ENCODE measurements at regions not wholly inside any gene's neighbourhood (a gene's known extent, or its start where the extent isn't known, plus 50 kb on each side); places are given as distances from the start of the nearest gene placed in this dataset.

DNA sequence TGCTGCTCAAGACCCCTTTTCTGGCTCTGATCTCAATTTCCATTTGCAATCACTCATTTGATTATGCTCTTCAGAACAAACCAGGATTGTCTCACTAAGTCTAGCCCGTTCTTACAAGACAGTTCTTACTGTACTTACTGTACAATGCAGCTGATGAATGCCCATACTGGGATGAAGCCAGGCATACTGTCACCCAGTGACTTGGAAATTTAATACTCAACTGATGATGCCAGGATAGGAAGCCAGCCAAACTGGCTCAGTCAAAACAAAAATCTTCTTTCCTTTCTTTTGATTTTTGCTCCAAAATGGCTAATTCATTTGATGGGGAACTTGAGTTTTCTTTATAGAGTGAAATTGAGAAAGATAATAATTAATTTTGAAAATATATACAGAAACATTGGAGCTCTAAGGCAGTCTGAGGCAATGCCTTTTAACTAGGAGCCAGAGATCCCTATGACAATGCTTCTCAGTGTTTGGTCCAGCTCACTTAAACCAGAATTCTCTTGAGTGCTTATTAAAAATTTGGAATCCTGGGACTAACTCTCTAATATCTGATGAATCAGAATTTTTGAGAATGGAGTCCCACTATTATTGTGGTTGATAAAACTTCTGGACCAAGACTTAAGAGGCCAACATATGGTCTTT is 265.6 kb upstream of the THBS1 start:
- DNase-seq (ENCODE audit: insufficient read length, low spot score) (no peak), FAIRE-seq (no peak)

DNA sequence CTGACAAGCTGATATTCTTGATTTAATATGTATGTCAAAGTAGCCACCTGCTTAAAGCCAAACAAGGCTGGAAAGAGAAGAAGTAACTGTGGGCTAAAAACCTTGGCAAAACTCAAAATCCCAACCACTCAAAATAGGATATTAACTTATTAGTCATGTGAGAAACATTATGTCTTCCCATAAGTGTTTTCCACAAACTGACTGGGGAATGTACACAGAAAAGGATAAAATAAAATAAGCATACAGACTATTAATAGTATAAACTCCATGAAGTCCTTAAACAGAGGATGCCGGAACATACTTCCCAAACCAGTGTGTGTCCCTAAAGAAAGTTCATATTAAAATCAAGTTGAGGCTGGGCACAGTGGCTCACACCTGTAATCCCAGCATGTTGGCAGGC is 263.7 kb upstream of the THBS1 start:
- DNase-seq (ENCODE audit: insufficient read length, low spot score) (no peak), FAIRE-seq (no peak)

DNA sequence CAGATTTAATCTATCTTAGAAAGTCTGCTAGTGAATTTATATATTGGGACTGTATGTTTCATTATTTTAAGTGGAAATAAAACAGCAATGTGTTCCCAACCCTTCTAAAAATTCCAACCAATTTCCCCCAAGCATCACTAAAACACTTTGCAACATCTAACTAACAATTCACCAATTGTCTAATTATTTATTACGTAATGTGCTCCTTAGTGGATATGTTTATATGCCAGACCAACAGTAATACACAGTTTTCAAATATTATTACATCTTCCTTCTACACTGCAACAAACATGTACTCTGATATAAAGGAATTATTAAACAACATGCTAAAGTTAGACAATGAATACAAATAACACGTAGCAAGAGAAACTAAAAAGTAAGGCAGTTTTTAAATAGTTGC is 262.6 kb upstream of the THBS1 start:
- no peak for FAIRE-seq
- no peak for DNase-seq (ENCODE audit: insufficient read length, low spot score)

DNA sequence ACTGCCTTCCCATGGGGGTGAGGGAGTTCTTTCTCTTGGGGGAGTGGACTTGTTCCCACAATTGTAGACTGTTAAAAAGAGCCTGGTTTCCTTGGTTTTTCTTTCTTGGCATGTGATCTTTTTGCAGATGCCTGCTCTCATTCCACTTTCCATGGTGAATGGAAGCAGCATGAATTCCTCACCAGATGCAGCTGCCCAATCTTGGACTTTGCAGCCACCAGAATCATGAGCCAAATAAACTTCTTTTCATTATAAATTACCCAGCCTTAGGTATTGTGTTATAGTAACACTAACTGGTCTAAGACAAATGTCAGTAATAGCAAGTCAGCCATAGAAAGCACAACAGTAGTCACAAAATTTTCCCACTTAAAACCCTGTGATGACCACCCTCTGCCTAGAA is 260.5 kb upstream of the THBS1 start:
- DNase-seq (ENCODE audit: insufficient read length, low spot score): no peak
- no peak for FAIRE-seq

DNA sequence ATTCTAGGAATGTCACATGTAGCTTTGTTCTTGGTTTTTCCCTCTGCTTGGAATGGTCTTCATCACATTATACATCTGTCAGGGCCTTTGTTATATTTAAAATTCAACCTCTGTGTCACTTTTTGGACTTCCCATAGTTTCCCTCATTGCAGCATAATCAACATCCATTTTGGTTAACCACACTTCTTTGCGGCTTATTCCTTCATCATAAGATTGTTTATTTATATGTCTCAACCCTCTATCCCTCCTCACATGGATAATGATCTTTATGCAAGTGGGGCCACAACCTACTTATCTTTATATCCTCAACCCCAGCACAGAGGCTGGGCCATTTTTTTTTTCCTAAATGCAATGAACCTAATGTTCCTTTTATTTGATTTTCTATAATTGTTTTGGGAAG is 260.0 kb upstream of the THBS1 start:
- no peak for FAIRE-seq

DNA sequence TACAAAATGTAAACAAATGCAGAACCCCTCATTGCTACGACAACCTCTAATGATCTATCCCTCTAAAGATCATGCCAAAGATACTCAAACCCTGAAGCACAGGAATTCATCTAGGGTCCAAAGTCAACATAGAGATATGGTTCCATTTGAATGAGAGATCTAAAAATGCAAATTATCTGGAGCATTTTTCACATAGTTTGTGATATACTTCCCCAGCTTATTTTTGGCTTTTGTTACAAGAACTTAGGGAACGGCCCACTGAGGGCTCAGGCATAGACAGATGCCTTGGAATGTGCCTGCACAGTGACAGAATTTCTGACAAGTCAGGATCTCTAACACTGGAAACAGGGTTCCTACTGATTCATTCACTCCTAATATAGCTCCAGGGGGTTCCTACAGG is 258.9 kb upstream of the THBS1 start:
- DNase-seq (ENCODE audit: insufficient read length, low spot score) (no peak), FAIRE-seq (no peak)

More for the DNA sequence above, 260.0 kb upstream of the THBS1 start:
- no peak for DNase-seq (ENCODE audit: insufficient read length, low spot score)

DNA sequence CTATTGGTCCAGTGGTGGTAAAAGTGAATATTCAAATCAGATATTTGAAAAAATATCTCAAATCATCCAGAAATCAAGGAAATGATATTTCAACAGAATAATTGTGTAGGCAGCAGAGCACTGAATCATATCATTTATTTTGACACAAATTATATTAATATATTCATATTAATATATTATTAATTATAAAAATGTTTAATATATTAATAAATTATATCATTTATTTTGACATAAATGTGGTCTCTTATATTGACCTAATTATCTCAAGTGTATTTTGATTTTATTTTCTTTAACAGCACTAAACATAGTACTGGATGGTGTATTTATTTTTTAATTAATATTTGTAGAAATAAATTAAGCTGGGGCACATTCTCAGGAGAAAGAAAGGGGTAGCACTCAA is 257.7 kb upstream of the THBS1 start:
- no peak for FAIRE-seq

DNA sequence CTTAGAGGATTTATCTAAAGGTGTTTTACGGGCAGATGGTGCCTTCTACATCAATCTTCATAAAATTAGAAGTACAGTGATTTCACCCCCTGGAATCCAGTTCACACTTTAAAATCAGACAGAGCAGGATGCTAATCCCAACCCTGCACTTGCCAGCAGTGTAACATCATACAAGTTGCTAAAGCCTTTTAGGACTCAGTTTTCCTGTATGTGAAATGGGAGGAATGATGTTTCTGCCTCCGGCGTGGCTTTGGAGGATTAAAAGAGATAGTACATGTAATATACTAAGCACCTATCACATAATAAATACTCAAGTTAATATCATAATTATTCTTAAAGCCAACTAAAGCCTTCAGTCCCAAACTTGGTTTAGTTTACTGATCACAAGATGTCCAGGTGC is 257.2 kb upstream of the THBS1 start:
- no peak for DNase-seq (ENCODE audit: insufficient read length, low spot score)
- no peak for FAIRE-seq

More for the DNA sequence above, 257.7 kb upstream of the THBS1 start:
- DNase-seq (ENCODE audit: insufficient read length, low spot score): no peak

DNA sequence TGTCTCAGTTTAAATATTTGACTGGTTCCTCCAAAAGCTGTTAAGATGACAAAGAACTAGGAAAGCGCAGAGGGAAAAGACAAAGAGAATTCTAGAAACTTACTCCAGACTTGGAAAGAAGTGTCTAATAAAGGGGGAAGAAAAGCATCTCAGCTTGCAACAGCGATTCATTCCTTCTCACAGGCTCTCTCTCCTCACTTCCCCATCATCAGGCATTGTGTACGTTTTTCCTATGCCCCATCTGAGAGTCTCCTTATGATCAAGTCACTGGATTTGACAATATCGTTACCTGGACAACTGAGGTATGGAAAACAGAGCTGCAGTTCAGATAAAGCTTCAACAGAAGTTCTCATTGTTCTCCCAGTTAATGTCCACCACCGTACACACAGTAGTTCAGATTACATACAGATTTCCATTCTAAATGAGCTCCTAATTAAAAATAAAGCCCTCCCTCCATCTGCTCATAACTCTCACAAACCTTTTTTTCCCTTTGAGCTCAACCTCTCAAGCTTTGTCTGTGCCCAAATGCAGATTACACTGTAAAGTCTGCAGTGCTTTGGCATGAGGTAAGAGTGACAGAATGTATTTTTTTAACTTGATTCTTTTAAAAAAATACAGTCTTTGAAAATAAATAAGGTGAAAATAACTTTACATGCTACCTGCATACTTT is 254.4 kb upstream of the THBS1 start:
- DNase-seq (ENCODE audit: insufficient read length, low spot score) (no peak), FAIRE-seq (no peak)

DNA sequence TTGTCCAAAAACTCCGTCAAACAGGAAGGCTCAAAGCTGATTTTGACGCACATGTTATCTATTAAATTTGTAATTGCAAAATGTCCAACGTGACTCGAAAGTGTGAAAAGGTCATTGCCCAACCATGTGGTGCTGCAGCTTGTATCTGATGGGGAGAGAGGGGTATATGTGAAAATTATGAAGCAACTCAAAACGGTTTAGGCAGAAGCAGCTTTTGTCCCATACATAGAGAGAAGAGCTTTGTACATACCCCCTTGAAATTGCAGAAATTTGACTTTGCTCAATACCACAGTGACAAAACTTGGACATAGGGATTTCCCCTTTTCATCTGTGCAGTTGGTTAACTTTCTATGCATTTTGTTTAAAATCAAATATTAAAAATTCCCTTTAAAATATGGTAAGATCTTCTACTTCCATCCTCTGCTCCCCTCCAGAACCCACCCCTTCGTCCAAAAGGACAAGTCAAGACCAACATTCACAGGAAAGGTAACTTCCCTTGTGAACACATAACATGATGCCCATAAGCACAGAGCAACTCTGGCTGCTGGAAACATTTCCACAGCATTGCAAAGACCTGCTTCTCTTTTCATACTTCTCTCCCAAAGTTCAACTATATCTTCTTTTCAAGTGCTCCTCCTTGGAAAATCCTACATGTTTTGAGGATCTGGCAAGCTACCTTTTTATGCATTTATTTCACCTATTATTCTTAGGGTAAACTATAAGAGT is 253.7 kb upstream of the THBS1 start:
- FAIRE-seq (no peak), DNase-seq (ENCODE audit: insufficient read length, low spot score) (no peak)

DNA sequence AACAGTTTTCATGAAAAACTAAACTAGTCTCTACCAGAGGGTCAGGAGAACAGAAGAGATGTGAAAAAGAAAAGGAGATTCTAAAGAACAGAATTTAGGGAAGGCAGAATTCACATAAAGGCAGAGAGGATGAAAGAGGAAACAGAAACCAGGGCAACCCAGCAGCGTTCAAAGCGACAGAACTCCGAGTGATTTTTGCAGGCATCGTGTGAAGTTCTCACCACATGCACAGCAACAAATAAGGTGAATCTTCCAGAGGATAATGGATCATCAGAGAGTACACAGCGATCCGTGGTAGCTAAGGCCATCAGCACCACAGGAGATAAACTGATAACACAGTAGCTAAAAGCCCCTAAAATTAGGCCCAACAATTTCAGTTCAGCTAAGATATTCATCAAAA is 250.8 kb upstream of the THBS1 start:
- FAIRE-seq (no peak), DNase-seq (ENCODE audit: insufficient read length, low spot score) (no peak)

DNA sequence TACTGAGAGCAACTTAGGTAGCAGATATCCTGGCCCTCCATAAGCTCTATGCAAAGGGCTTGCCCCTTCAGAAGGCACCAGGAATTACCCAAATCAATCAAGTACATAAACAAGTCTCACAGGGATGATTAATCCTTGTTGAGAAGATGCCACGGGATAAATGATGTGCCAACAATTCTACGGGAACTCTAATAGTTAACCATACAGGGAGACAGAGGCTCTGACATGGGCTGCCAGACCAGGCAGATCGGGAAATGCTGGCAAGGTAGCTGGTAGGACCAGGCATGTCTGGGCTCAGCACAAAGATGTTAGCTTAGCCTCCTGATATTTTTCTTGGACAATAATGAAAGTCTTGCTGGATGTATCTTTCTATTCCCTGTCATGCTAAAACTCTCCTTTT is 249.3 kb upstream of the THBS1 start:
- DNase-seq (ENCODE audit: insufficient read length, low spot score) (no peak), FAIRE-seq (no peak)

DNA sequence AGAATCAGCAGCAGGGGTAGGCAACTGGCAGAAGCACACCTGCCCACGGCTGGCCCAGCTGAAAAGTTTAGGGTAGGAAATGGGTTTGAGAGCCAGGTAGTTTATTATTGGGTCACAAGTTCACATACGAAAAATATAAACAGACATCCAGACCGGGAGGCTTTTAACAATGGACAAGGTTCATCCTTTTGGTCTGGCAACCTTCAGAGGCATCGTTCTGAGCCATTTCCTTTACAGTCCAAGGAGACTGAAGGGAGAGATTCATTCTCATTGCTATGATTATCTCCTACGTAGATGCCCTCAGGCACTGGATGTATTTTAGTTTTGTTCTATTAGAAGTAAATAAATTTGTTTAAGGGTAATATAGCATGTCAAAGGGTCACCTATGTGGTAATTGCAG is 248.0 kb upstream of the THBS1 start:
- FAIRE-seq (no peak), DNase-seq (ENCODE audit: insufficient read length, low spot score) (no peak)

DNA sequence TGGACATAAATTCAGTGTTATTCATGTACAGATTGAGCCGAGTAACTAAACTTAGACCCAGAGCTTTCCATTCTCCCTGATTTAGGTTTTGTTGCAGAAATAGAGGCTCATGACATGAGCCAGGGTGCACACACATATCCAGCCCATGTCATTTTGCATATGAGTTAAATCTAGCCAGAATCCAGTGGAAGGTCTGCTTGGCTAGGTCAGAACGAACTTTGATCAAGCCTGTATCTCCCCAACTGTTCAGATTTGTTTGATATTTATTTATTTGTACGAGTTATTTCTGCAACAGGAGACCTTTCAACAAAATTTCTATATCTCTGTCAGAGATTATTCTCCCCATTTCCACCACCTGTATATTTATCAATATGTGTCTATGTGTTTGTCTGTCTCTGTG is 247.5 kb upstream of the THBS1 start:
- DNase-seq (ENCODE audit: insufficient read length, low spot score) (no peak), FAIRE-seq (no peak)

DNA sequence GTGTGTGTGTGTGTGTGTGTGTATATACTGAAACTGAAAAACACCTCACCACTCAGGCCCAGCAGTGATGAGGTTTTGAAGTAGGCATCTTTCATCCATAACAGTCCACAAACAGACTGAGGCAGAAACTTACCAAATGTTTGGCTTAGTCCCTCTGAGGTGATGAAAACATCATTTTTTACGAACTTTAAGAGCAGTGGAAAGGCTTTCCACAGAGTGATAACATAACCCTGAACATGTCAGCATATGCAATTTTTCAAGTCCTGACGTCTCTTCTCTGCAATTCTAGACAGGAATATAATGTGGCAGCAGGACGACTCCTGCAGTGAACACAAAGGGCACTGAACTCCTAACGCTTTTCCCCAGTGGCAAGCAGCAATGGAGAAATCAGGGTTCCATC is 247.0 kb upstream of the THBS1 start:
- no peak for DNase-seq (ENCODE audit: insufficient read length, low spot score)
- FAIRE-seq: no peak

DNA sequence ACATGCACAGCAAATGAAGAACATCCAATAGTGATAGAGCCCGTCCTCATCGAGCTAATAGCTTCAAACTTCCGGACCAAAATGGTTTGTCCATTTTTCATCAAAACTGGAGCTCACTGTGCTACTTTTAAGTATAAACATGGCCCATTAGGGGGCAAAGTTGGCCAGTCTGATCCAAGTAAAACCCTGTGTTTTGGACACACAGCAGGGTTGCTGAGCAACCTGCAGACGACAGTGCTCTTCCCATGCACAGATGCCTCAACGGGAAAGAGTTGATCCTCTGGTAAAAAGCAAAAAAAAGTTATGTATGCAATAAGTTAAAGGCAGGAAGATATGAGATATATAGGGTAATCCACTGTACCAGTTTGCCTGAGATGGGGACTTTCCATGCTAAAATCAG is 244.0 kb upstream of the THBS1 start:
- DNase-seq (ENCODE audit: insufficient read length, low spot score) (no peak), FAIRE-seq (no peak)

DNA sequence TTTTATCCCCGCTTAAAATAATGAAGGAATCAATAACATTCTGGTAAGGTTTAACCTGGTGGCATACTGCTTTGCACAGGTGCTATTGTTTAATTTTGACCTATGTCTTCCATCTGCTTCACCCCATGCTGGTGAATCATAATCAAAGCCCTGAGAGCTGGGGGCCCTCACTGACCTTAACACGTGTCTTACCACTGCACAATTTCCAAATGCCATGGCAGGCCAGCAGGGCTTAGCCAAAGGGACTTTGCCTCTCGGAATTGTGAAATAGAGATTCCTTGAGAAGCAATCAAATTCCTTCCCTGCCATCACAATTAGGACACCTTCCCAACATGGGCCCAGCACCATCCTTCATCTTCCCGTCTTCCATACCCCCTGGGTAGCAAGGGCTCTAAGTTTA is 242.6 kb upstream of the THBS1 start:
- no peak for DNase-seq (ENCODE audit: insufficient read length, low spot score)
- FAIRE-seq: no peak

DNA sequence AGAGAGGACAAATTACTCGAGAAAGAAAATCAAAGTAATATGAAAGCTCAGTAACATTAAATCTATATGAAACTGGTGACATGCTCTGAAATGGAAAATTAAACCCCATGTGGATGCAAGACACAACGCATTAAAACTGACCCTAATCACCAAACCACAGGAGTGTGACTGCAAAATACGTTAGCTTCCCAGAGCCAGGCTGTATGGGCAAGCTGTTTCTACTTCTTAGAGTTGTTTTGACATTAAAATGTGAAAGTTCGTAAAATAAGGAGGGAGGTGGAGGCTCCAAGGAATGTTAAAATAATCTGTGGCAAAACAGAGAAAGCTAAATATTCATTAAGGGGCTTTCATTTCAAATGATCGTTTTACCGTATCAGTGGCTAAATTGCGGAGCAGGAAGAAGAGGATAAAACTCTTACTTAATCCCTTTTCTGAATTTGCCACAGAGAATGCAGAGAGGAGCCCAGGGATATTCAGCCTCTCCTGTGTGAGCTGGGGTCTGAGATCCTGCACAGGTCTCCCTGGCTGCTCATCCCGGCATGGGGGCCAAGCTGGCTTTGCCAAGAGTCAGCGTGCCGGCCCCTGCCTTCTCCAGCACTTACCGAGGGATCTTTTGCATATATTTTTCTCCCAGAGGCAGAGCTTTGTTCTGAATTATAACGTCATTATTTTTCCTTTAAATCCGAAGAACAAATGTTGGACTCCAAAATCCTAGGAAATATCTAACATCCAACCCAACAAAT is 239.8 kb upstream of the THBS1 start:
- FAIRE-seq (no peak), DNase-seq (ENCODE audit: insufficient read length, low spot score) (no peak)

DNA sequence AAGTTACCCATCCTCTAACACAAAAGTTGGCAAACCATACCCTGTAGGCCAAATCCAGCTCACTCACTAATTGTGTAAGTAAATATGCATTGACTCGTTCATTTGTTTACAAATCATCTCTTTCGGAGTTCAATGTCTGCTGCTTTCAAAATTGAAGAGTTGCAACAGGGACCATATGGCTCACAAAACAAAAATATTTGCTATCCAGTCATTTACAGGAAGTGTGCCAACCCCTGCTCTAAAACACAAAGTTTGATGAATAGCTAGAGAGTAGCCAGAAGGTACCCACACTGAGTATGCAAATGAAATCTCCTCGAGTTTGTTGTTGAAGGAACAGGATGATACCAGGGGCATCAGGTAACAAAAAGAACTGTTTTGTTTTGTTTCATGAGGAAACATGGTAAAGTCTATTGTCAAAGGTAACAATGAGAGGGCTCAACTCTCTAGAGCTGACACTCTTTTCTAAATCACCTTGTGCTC is 236.2 kb upstream of the THBS1 start:
- no peak for FAIRE-seq
- DNase-seq (ENCODE audit: insufficient read length, low spot score): no peak

DNA sequence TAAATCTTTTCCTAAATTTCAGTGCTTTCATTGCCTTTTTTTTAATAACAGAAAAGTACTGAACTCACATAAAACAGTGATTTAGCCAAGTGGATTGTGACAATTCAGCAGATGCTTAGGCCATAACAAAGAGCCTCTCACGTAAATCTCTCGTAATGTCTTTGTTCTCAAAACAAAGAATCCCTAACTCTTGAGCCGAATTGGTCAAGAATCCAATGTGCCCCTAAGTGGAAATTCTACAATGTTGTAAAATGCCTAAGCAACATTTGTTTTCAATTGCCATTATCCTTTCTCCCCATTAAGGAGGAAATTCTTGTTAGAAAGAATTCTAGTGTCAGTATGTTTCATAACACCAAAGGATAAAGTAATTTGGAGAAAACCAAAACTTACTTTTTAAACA is 235.7 kb upstream of the THBS1 start:
- no peak for DNase-seq (ENCODE audit: insufficient read length, low spot score)
- no peak for FAIRE-seq

DNA sequence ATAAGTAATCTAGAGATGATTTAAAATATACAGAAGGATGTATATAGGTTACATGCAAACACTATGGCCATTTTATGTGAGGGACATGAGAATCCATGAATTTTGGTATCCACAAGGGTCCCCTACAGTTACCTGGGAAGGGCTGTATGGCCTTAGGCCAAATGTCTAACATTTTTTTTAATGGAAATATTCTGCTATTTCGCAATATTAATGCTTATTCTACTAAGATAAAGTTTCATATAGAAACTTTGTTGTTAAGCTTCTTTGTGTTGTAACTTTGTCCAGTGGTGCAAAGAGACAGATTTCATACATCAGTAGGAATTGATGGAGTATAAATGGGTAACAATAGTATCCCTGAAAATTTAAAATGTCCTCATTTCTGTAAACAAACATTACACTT is 233.4 kb upstream of the THBS1 start:
- FAIRE-seq (no peak), DNase-seq (ENCODE audit: insufficient read length, low spot score) (no peak)

Measured in HTR-8/SVneo (cell line).